ENCODE measurements at regions not wholly inside any gene's neighbourhood (a gene's known extent, or its start where the extent isn't known, plus 50 kb on each side); places are given as distances from the start of the nearest gene placed in this dataset.
A peak's percentile ranks its signal among the peaks of the same experiment; 100 is the strongest.
"Not testable (repeated sequence)": the region's sequence is repeated elsewhere in the genome, so short reads cannot be mapped to it uniquely, and the experiment has no call there.

DNA sequence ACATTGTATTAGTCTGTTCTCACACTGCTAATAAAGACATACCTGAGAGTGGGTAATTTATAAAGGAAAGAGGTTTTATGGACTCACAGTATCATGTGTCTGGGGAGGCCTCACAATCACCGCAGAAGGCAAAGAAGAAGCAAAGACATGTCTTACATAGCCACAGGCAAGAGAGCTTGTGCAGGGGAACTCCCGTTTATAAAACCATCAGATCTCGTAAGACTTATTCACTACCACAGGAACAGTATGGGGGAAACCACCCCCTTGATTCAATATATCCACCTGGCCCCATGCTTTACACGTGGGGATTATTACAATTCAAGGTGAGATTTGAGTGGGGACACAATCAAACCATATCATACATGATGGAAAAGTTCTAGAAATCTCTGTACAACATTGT lies 165.3 kb downstream of the OR2B2 start:
- not testable (repeated sequence) for H3K9me3 ChIP-seq (ENCODE audit: insufficient read depth, low read depth, low read length); H3K4me3 ChIP-seq (ENCODE audit: low read length); H3K36me3 ChIP-seq (ENCODE audit: insufficient read depth, low read depth, low read length); H3K9ac ChIP-seq (ENCODE audit: low read depth, low read length); H3K4me1 ChIP-seq (ENCODE audit: insufficient read depth, low read length); H3K27ac ChIP-seq (ENCODE audit: low read length)
- peaks cover 93% of the 10 kb centered on the region for H3K27me3 ChIP-seq (ENCODE audit: insufficient read depth, low read length)

DNA sequence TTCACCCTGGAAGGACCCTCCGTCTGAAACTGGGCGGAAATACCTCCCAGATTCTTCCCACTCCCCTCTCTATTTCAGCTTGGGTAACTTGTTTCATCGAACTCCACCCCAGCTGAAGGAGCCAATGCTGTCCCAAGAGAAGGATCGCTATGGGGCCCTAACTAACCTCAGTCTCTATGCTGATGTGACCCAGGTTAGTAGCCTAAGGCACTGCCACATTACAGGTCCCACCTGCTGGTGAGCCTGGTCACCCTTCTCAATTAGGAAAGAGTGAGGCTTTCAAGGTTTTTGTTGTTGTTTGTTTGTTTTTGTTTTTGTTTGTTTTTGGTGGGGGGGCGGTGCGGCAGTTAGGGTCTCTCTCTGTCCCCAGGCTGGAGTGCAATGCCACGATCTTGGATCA lies 168.4 kb downstream of the OR2B2 start:
- Histone ChIP-seq H3K9me3 (ENCODE audit: insufficient read depth, low read depth, low read length) (no peaks in the 10 kb centered on the region), H3K27ac (ENCODE audit: low read length) (no peak overlapping the region), H3K27me3 (ENCODE audit: insufficient read depth, low read length) (peaks cover 88% of the 10 kb centered on the region), H3K36me3 (ENCODE audit: insufficient read depth, low read depth, low read length) (no peaks in the 10 kb centered on the region), H3K4me3 (ENCODE audit: low read length) (peak overlapping the region; percentile 9; the same call in 1 of the 2 replicates), H3K4me1 (ENCODE audit: insufficient read depth, low read length) (no peaks in the 10 kb centered on the region), H3K9ac (ENCODE audit: low read depth, low read length) (no peak overlapping the region)

DNA sequence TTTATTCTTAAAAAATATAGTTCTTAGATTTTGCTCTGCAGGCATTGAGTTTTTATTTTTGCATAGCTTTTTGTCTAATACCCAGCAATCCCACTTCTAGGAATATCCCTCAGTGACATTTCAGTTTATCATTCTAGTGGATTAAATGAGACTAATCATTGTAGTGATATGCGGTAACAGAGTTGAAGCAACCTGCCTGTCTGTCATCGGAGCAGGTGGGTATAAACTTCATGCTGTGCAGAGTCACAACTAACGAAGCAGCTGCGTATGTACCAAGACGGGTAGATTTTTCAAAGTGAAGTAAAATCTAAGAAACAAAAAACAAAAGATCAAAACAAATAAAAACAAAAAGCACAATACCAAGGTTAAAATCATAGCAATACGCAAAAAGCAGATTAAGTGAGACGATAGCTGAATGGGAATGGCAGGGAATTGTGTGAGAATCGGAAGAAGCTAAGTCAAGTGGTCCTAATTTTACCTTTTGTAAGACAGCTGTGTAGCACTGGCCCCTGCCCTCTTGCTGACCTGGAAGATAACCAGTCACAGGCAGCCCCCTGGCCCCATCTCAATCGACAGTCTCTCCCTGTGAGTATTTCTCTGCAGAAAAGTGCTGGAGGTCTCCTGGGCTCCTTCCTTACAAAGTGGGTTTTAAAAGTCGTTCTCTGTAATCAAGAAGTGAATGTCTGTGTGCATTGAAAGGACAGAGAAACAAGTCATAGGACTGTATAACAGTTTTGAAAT lies 169.2 kb downstream of the OR2B2 start:
- Histone ChIP-seq H3K9me3 (ENCODE audit: insufficient read depth, low read depth, low read length) (no peaks in the 10 kb centered on the region), H3K27me3 (ENCODE audit: insufficient read depth, low read length) (peaks cover 86% of the 10 kb centered on the region), H3K36me3 (ENCODE audit: insufficient read depth, low read depth, low read length) (no peaks in the 10 kb centered on the region), H3K9ac (ENCODE audit: low read depth, low read length) (no peak overlapping the region), H3K4me1 (ENCODE audit: insufficient read depth, low read length) (no peaks in the 10 kb centered on the region), H3K4me3 (ENCODE audit: low read length) (no peak overlapping the region), H3K27ac (ENCODE audit: low read length) (no peak overlapping the region)

- not testable (repeated sequence) for H3K9ac ChIP-seq (ENCODE audit: low read depth, low read length); H3K36me3 ChIP-seq (ENCODE audit: insufficient read depth, low read depth, low read length); H3K27ac ChIP-seq (ENCODE audit: low read length); H3K4me3 ChIP-seq (ENCODE audit: low read length); H3K4me1 ChIP-seq (ENCODE audit: insufficient read depth, low read length); H3K9me3 ChIP-seq (ENCODE audit: insufficient read depth, low read depth, low read length)
- H3K27me3 ChIP-seq (ENCODE audit: insufficient read depth, low read length): peaks cover 73% of the 10 kb centered on the region
These were observed 172.3 kb downstream of the OR2B2 start for GRCh38 chr6:27739902-27740301.

GRCh38 chr6:27736686-27737085 lies 175.5 kb downstream of the OR2B2 start:
- Histone ChIP-seq H3K27ac (ENCODE audit: low read length) (no peak overlapping the region), H3K9ac (ENCODE audit: low read depth, low read length) (no peak overlapping the region), H3K36me3 (ENCODE audit: insufficient read depth, low read depth, low read length) (no peaks in the 10 kb centered on the region), H3K4me1 (ENCODE audit: insufficient read depth, low read length) (no peaks in the 10 kb centered on the region), H3K9me3 (ENCODE audit: insufficient read depth, low read depth, low read length) (no peaks in the 10 kb centered on the region), H3K4me3 (ENCODE audit: low read length) (no peak overlapping the region), H3K27me3 (ENCODE audit: insufficient read depth, low read length) (peaks cover 42% of the 10 kb centered on the region)

GRCh38 chr6:27728442-27728841 lies 183.8 kb downstream of the OR2B2 start:
- no peak overlapping the region for H3K9ac ChIP-seq (ENCODE audit: low read depth, low read length)
- no peak overlapping the region for H3K27ac ChIP-seq (ENCODE audit: low read length)
- no peak overlapping the region for H3K4me3 ChIP-seq (ENCODE audit: low read length)
- H3K4me1 ChIP-seq (ENCODE audit: insufficient read depth, low read length): no peaks in the 10 kb centered on the region
- H3K27me3 ChIP-seq (ENCODE audit: insufficient read depth, low read length): peaks cover 34% of the 10 kb centered on the region
- H3K9me3 ChIP-seq (ENCODE audit: insufficient read depth, low read depth, low read length): no peaks in the 10 kb centered on the region
- H3K36me3 ChIP-seq (ENCODE audit: insufficient read depth, low read depth, low read length): no peaks in the 10 kb centered on the region

GRCh38 chr6:27726619-27727023 lies 185.6 kb downstream of the OR2B2 start:
- H3K36me3 ChIP-seq (ENCODE audit: insufficient read depth, low read depth, low read length): no peaks in the 10 kb centered on the region
- H3K9me3 ChIP-seq (ENCODE audit: insufficient read depth, low read depth, low read length): no peaks in the 10 kb centered on the region
- no peak overlapping the region for H3K4me3 ChIP-seq (ENCODE audit: low read length)
- no peaks in the 10 kb centered on the region for H3K4me1 ChIP-seq (ENCODE audit: insufficient read depth, low read length)
- no peak overlapping the region for H3K27ac ChIP-seq (ENCODE audit: low read length)
- peaks cover 32% of the 10 kb centered on the region for H3K27me3 ChIP-seq (ENCODE audit: insufficient read depth, low read length)
- no peak overlapping the region for H3K9ac ChIP-seq (ENCODE audit: low read depth, low read length)

GRCh38 chr6:27720607-27721580 lies 191.3 kb downstream of the OR2B2 start:
- H3K9ac ChIP-seq (ENCODE audit: low read depth, low read length): peak overlapping the region; percentile 66; the same call in 1 of the 2 replicates
- H3K4me1 ChIP-seq (ENCODE audit: insufficient read depth, low read length): no peaks in the 10 kb centered on the region
- H3K9me3 ChIP-seq (ENCODE audit: insufficient read depth, low read depth, low read length): no peaks in the 10 kb centered on the region
- peak overlapping the region; percentile 86 for H3K4me3 ChIP-seq (ENCODE audit: low read length)
- H3K36me3 ChIP-seq (ENCODE audit: insufficient read depth, low read depth, low read length): no peaks in the 10 kb centered on the region
- no peak overlapping the region for H3K27ac ChIP-seq (ENCODE audit: low read length)
- no peaks in the 10 kb centered on the region for H3K27me3 ChIP-seq (ENCODE audit: insufficient read depth, low read length)

GRCh38 chr6:27719039-27719438 lies 193.2 kb downstream of the OR2B2 start:
- not testable (repeated sequence) for H3K4me1 ChIP-seq (ENCODE audit: insufficient read depth, low read length); H3K27me3 ChIP-seq (ENCODE audit: insufficient read depth, low read length); H3K9ac ChIP-seq (ENCODE audit: low read depth, low read length); H3K36me3 ChIP-seq (ENCODE audit: insufficient read depth, low read depth, low read length); H3K4me3 ChIP-seq (ENCODE audit: low read length); H3K9me3 ChIP-seq (ENCODE audit: insufficient read depth, low read depth, low read length); H3K27ac ChIP-seq (ENCODE audit: low read length)

DNA sequence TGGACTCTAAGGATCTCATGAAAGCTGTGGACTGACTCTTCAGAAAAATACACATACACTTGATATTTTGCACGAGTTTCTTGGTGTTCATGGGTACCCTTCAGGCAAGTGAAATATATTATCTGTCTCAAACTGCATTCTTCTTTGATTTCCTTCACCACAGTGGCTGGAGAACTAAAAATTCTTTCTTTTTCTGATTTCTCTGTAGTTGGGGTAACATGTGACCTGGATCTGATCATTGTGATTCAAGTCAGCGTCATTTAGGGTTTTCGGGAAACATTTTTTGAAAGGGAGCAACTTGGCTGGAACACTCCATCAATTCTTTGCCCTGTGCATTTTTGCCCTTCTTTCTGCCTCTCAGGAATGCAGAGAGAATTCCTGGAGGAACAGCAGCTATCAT lies 205.8 kb downstream of the OR2B2 start:
- H3K36me3 ChIP-seq (ENCODE audit: insufficient read depth, low read depth, low read length): peaks cover 48% of the 10 kb centered on the region

GRCh38 chr6:27700337-27700736 lies 211.9 kb downstream of the OR2B2 start:
- Histone ChIP-seq H3K4me3 (ENCODE audit: low read length) (no peak overlapping the region), H3K4me1 (ENCODE audit: insufficient read depth, low read length) (no peaks in the 10 kb centered on the region), H3K36me3 (ENCODE audit: insufficient read depth, low read depth, low read length) (peaks cover 21% of the 10 kb centered on the region), H3K9ac (ENCODE audit: low read depth, low read length) (no peak overlapping the region), H3K27ac (ENCODE audit: low read length) (no peak overlapping the region), H3K27me3 (ENCODE audit: insufficient read depth, low read length) (no peaks in the 10 kb centered on the region), H3K9me3 (ENCODE audit: insufficient read depth, low read depth, low read length) (no peaks in the 10 kb centered on the region)

More for the DNA sequence above, 205.8 kb downstream of the OR2B2 start:
- Histone ChIP-seq H3K27ac (ENCODE audit: low read length) (no peak overlapping the region), H3K9ac (ENCODE audit: low read depth, low read length) (no peak overlapping the region), H3K4me1 (ENCODE audit: insufficient read depth, low read length) (no peaks in the 10 kb centered on the region), H3K4me3 (ENCODE audit: low read length) (no peak overlapping the region), H3K27me3 (ENCODE audit: insufficient read depth, low read length) (no peaks in the 10 kb centered on the region), H3K9me3 (ENCODE audit: insufficient read depth, low read depth, low read length) (no peaks in the 10 kb centered on the region)

GRCh38 chr6:27694547-27694874 lies 217.7 kb downstream of the OR2B2 start:
- H3K36me3 ChIP-seq (ENCODE audit: insufficient read depth, low read depth, low read length): no peaks in the 10 kb centered on the region

More at GRCh38 chr6:27694547-27694874, 217.7 kb downstream of the OR2B2 start:
- Histone ChIP-seq H3K4me3 (ENCODE audit: low read length) (peak overlapping the region; percentile 87), H3K9ac (ENCODE audit: low read depth, low read length) (peak overlapping the region; percentile 85), H3K27me3 (ENCODE audit: insufficient read depth, low read length) (no peaks in the 10 kb centered on the region), H3K9me3 (ENCODE audit: insufficient read depth, low read depth, low read length) (no peaks in the 10 kb centered on the region), H3K4me1 (ENCODE audit: insufficient read depth, low read length) (no peaks in the 10 kb centered on the region), H3K27ac (ENCODE audit: low read length) (no peak overlapping the region)
